ENCODE measurements at regions not wholly inside any gene's neighbourhood (a gene's known extent, or its start where the extent isn't known, plus 50 kb on each side); places are given as distances from the start of the nearest gene placed in this dataset.
A peak's percentile ranks its signal among the peaks of the same experiment; 100 is the strongest.

DNA sequence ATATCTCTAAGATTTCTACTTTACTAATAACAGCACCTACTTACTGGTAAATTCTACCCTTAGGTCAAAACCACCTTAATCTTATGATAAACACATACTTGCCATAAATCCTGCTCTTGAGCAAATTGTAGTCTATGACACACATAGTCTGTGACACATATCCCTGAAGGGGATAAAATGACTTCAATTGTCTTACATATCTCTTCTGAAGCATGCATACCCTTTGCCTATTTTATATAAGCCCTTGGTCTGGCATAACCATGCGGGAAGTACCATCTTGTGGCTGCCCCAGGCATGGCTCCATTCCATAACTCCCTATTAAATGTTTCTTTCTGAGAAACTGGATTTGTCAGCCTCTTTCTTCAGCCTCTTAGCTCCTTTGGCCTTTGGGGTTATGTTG lies 248.9 kb downstream of the SLC7A11 start (continued):
- TF ChIP-seq, protein P1, sequence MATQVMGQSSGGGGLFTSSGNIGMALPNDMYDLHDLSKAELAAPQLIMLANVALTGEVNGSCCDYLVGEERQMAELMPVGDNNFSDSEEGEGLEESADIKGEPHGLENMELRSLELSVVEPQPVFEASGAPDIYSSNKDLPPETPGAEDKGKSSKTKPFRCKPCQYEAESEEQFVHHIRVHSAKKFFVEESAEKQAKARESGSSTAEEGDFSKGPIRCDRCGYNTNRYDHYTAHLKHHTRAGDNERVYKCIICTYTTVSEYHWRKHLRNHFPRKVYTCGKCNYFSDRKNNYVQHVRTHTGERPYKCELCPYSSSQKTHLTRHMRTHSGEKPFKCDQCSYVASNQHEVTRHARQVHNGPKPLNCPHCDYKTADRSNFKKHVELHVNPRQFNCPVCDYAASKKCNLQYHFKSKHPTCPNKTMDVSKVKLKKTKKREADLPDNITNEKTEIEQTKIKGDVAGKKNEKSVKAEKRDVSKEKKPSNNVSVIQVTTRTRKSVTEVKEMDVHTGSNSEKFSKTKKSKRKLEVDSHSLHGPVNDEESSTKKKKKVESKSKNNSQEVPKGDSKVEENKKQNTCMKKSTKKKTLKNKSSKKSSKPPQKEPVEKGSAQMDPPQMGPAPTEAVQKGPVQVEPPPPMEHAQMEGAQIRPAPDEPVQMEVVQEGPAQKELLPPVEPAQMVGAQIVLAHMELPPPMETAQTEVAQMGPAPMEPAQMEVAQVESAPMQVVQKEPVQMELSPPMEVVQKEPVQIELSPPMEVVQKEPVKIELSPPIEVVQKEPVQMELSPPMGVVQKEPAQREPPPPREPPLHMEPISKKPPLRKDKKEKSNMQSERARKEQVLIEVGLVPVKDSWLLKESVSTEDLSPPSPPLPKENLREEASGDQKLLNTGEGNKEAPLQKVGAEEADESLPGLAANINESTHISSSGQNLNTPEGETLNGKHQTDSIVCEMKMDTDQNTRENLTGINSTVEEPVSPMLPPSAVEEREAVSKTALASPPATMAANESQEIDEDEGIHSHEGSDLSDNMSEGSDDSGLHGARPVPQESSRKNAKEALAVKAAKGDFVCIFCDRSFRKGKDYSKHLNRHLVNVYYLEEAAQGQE (IDR thresholded peaks at IDR 0.05; ENCODE audit: low read depth, low read length) = no peak
- TF ChIP-seq RXRA (IDR thresholded peaks at IDR 0.05; ENCODE audit: borderline replicate concordance, low read depth) (no peak), JUND (IDR thresholded peaks at IDR 0.05) (no peak), CHD2 (IDR thresholded peaks at IDR 0.05; ENCODE audit: low read length, partially characterized antibody) (no peak), GATA2 (CRISPR knock-in tag; IDR thresholded peaks at IDR 0.05) (no peak), RFX5 (IDR thresholded peaks at IDR 0.05; ENCODE audit: low read length) (no peak)
- TF ChIP-seq, protein P2, sequence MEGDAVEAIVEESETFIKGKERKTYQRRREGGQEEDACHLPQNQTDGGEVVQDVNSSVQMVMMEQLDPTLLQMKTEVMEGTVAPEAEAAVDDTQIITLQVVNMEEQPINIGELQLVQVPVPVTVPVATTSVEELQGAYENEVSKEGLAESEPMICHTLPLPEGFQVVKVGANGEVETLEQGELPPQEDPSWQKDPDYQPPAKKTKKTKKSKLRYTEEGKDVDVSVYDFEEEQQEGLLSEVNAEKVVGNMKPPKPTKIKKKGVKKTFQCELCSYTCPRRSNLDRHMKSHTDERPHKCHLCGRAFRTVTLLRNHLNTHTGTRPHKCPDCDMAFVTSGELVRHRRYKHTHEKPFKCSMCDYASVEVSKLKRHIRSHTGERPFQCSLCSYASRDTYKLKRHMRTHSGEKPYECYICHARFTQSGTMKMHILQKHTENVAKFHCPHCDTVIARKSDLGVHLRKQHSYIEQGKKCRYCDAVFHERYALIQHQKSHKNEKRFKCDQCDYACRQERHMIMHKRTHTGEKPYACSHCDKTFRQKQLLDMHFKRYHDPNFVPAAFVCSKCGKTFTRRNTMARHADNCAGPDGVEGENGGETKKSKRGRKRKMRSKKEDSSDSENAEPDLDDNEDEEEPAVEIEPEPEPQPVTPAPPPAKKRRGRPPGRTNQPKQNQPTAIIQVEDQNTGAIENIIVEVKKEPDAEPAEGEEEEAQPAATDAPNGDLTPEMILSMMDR (IDR thresholded peaks at IDR 0.05) = no peak
- TF ChIP-seq, protein P3, sequence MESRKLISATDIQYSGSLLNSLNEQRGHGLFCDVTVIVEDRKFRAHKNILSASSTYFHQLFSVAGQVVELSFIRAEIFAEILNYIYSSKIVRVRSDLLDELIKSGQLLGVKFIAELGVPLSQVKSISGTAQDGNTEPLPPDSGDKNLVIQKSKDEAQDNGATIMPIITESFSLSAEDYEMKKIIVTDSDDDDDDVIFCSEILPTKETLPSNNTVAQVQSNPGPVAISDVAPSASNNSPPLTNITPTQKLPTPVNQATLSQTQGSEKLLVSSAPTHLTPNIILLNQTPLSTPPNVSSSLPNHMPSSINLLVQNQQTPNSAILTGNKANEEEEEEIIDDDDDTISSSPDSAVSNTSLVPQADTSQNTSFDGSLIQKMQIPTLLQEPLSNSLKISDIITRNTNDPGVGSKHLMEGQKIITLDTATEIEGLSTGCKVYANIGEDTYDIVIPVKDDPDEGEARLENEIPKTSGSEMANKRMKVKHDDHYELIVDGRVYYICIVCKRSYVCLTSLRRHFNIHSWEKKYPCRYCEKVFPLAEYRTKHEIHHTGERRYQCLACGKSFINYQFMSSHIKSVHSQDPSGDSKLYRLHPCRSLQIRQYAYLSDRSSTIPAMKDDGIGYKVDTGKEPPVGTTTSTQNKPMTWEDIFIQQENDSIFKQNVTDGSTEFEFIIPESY (IDR thresholded peaks at IDR 0.05; ENCODE audit: borderline replicate concordance, low read depth) = no peak

DNA sequence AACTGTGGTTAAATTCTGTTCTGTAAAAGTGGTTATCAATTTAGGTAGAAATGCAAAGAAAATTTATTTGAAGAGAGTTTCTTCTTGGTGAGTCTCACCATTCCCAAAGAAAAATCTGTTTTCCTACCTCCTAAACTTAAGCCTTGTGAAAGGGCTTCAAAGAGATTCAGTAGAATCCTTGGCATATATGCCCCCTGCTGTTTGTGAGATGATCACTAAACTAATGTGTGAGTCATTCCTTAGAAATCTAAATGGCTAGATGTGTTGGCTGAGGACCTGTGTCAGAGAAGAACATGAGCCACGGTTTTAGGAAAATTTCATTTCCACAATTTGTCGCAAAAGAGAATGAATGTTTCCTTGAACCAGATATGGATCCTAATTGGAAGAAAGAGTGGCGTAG lies 260.9 kb downstream of the SLC7A11 start:
- ChIA-PET POLR2A (no interaction called here), CTCF (interaction anchor here (1.1 kb wide), 1 partner anchor 54 kb away, joined by 4 read pairs; no protein-coding TSS in a partner anchor)
- no peaks in the 10 kb centered on the region for H3K9me2 ChIP-seq
- no peak overlapping the region for H3K4me3 ChIP-seq (ENCODE audit: low read depth in 2 of 2, low read length in 1 of 2)
- no peak overlapping the region for H3K4me2 ChIP-seq
- WGBS (ENCODE audit: low lambda C conversion rate) = 77% methylated on average over 3 of the region's 3 CpGs
- H3K9ac ChIP-seq = no peak overlapping the region
- no peaks in the 10 kb centered on the region for H3K79me2 ChIP-seq (ENCODE audit: insufficient read depth)
- no peaks in the 10 kb centered on the region for H3F3A ChIP-seq (replicated peaks; ENCODE audit: insufficient read depth)
- H3K27me3 ChIP-seq (ENCODE audit: insufficient read depth) = no peaks in the 10 kb centered on the region
- H3K4me1 ChIP-seq (ENCODE audit: control insufficient read depth in 1 of 2, insufficient read depth in 2 of 2, low read depth in 1 of 2, low read length in 1 of 2) = no peaks in the 10 kb centered on the region; a peak in 1 of 4 replicates
- H3K36me3 ChIP-seq (replicated peaks in 1 of 2; ENCODE audit: control insufficient read depth in 1 of 2, insufficient read depth in 2 of 2, low read length in 1 of 2) = no peaks in the 10 kb centered on the region
- no peak overlapping the region for H2AFZ ChIP-seq (ENCODE audit: low read depth)
- H3K9me3 ChIP-seq = no peaks in the 10 kb centered on the region
- H4K20me1 ChIP-seq (ENCODE audit: insufficient read depth) = no peaks in the 10 kb centered on the region
- H3K27ac ChIP-seq (ENCODE audit: low read depth in 2 of 2, low read length in 1 of 2) = no peak overlapping the region
- DNase-seq = no peak
- TF ChIP-seq GABPA (IDR thresholded peaks at IDR 0.05; ENCODE audit: low read depth) = no peak
- TF ChIP-seq, protein P2 (IDR thresholded peaks at IDR 0.05) = peak; percentile 46
- TF ChIP-seq RAD21 (IDR thresholded peaks at IDR 0.05; ENCODE audit: low read length) = 0 out of 2 replicates have a peak, but pooled peaks have one; percentile 4
- peak; percentile 40; the same call in 1 of the 2 replicates for TF ChIP-seq JUND (IDR thresholded peaks at IDR 0.05)
- TF ChIP-seq FOSL2 (IDR thresholded peaks at IDR 0.05; ENCODE audit: borderline replicate concordance, low read depth) = peak; percentile 45; the same call in 1 of the 2 replicates
